Heart right ventricle (tissue), 16 donors: ENCODE measurements at regions not wholly inside any gene's neighbourhood (a gene's known extent, or its start where the extent isn't known, plus 50 kb on each side); places are given as distances from the start of the nearest gene placed in this dataset.

Experiments
- ATAC-seq, 8 donors: fragments of 200-7000 bp; cut with Tn5 transposase; one replicate each; pipeline ENCODE4 v1.9.1; 2020; ENCODE audit warnings: mild to moderate bottlenecking in 8 of 8, moderate library complexity in 8 of 8, moderate number of reproducible peaks in 1 of 8
- DNase-seq, 2 donors: peaks; one replicate each; pipeline ENCODE4 v3.0.0-alpha.2; 2020
- H3K27ac ChIP-seq, 10 donors: fragments of 200-600 bp; sonication (generic) in 2 of 10; one replicate each; pipeline versions ENCODE4 v1.5.0 to v1.8.0; 2020 to 2022; ENCODE audit warnings: mild to moderate bottlenecking in 3 of 10
- H3K27me3 ChIP-seq, 7 donors: fragments of 200-600 bp; one replicate each; pipeline ENCODE4 v1.8.0; 2021 to 2022; ENCODE audit warnings: mild to moderate bottlenecking in 2 of 7
- H3K36me3 ChIP-seq, 9 donors: fragments of 200-600 bp; sonication (generic) in 1 of 9; one replicate each; pipeline versions ENCODE4 v1.5.0 to v1.8.0; 2020 to 2022; ENCODE audit warnings: mild to moderate bottlenecking in 2 of 9
- H3K4me1 ChIP-seq, 9 donors: fragments of 200-600 bp; sonication (generic) in 1 of 9; one replicate each; pipeline versions ENCODE4 v1.5.0 to v1.8.0; 2020 to 2022; ENCODE audit warnings: mild to moderate bottlenecking in 4 of 9
- H3K4me3 ChIP-seq, 10 donors: fragments of 200-600 bp; sonication (generic) in 2 of 10; one replicate each; pipeline versions ENCODE4 v1.5.0 to v1.8.0; 2020 to 2022; ENCODE audit warnings: mild to moderate bottlenecking in 7 of 10, moderate library complexity in 2 of 10
- H3K9me3 ChIP-seq, 11 donors: fragments of 200-600 bp in 10 of 11; sonication (generic) in 2 of 11; one replicate each; pipeline versions ENCODE4 v1.5.0 to v1.8.0; 2013 to 2022; ENCODE audit warnings: mild to moderate bottlenecking in 2 of 11, control low read depth in 1 of 11, moderate library complexity in 1 of 11
- CTCF ChIP-seq, 9 donors: fragments of 200-600 bp; sonication (generic) in 2 of 9; IDR thresholded peaks; one replicate each; pipeline versions ENCODE4 v1.5.0 to v1.8.0; 2021 to 2022; ENCODE audit warnings: antibody characterized with exemption in 9 of 9, mild to moderate bottlenecking in 5 of 9, moderate library complexity in 1 of 9
- WGBS, 2 donors: extraction: QIAGEN DNeasy Blood & Tissue Kit; methylation state at CpG; one replicate each; pipeline ENCODE4 v1.1.7; 2013; ENCODE audit warnings: inconsistent platforms in 1 of 2; 5-methylcytosine and 5-hydroxymethylcytosine counted together
- intact Hi-C, 10 donors: fragments of 100-400 bp; cut with DNase I; formaldehyde crosslinking; loops; one replicate each; pipeline versions ENCODE4 v1.11.1 to v1.14.2; 2022
- donor health status: Arrhythmogenic right ventricular cardiomyopathy.
- donor health status: ischemic (EF 13 %, LVEDD 7.1; RV severe dilation, severe dysfunction).
- donor health status: healthy with polysubstance abuse.
- donor health status: DM: no; HTN: yes; CAD: no.
- donor health status: DM: no; HTN: no; CAD: no.
- donor health status: ischemic (EF 25% LVEDD 6.9; RV normal size, moderate dysfunction).
- donor health status: ischemic (EF 25% LVEDD 5.7; RV mildly dilated, moderate dysfunction).
- donor health status: healthy.
- donor health status: DM: yes; HTN: yes; CAD: no.
- donor health status: Ischemic cardiomyopathy.
- donor health status: ischemic (EF 35%, LVEDD 5.7; RV mildly dilated, moderate dysfunction).
- donor health status: nonischemic (EF 11% LVEDD 7.7; RV severe dilation, severe dysfunction).
- donor health status: DM: yes; HTN: yes; CAD: no.
- donor health status: PGD.
- donor health status: ischemic (EF 29% LVEDD 5.4; RV normal size, mild dysfunction).
- donor health status: nonischemic (EF 23%, LVEDD 6.1; RV moderate dilation, normal function).

- no peak for ATAC-seq
Observed at GRCh38 chrX:43238461-43238945, 417.6 kb upstream of the MAOA start.

GRCh38 chrX:43239356-43239755 lies 416.7 kb upstream of the MAOA start:
- no peak for DNase-seq
- TF ChIP-seq CTCF (IDR thresholded peaks at IDR 0.05), result no peak
- 37 to 54% methylated on average over 4 of the region's 4 CpGs for WGBS, 2 donors
- H3K36me3 ChIP-seq, result no peaks in the 10 kb centered on the region
- H3K9me3 ChIP-seq, result no peaks in the 10 kb centered on the region
- intact Hi-C loops, result no loop called here
- H3K4me3 ChIP-seq, result no peak overlapping the region
- H3K27ac ChIP-seq, result no peak overlapping the region
- H3K4me1 ChIP-seq, result no peaks in the 10 kb centered on the region
- peaks cover 0 to 24% (median 0%) of the 10 kb centered on the region in 7 donors for H3K27me3 ChIP-seq
- no peak for ATAC-seq

More at GRCh38 chrX:43238461-43238945, 417.6 kb upstream of the MAOA start:
- TF ChIP-seq CTCF (IDR thresholded peaks at IDR 0.05), result no peak
- Histone ChIP-seq H3K9me3 (no peaks in the 10 kb centered on the region), H3K4me3 (no peak overlapping the region), H3K4me1 (no peaks in the 10 kb centered on the region), H3K27me3 (peaks cover 0 to 25% (median 0%) of the 10 kb centered on the region in 7 donors), H3K27ac (no peak overlapping the region), H3K36me3 (no peaks in the 10 kb centered on the region)
- 48 to 89% methylated on average over 1 of the region's 1 CpG for WGBS, 2 donors
- intact Hi-C loops, result no loop called here
- DNase-seq, result peak in 1 of 2 donors; percentile 2

- no peak overlapping the region for H3K4me3 ChIP-seq
- H3K27me3 ChIP-seq, result no peaks in the 10 kb centered on the region
- ATAC-seq (no peak), DNase-seq (no peak)
- intact Hi-C loops, result no loop called here
- H3K4me1 ChIP-seq, result no peaks in the 10 kb centered on the region
- no peak overlapping the region for H3K27ac ChIP-seq
- no peak for TF ChIP-seq CTCF (IDR thresholded peaks at IDR 0.05)
- peaks cover 0 to 3% (median 0%) of the 10 kb centered on the region in 11 donors for H3K9me3 ChIP-seq
- H3K36me3 ChIP-seq, result no peaks in the 10 kb centered on the region
- WGBS, 2 donors, result 90 to 91% methylated on average over 1 of the region's 1 CpG
Observed at GRCh38 chrX:43255596-43255995, 400.5 kb upstream of the MAOA start.

GRCh38 chrX:43266487-43266886 lies 389.6 kb upstream of the MAOA start:
- no peaks in the 10 kb centered on the region for H3K36me3 ChIP-seq
- intact Hi-C loops, result no loop called here
- peaks cover 0 to 9% (median 0%) of the 10 kb centered on the region in 7 donors for H3K27me3 ChIP-seq
- no peak overlapping the region for H3K4me3 ChIP-seq
- no peak for DNase-seq
- no peak for ATAC-seq
- no peak overlapping the region for H3K27ac ChIP-seq
- H3K4me1 ChIP-seq, result no peaks in the 10 kb centered on the region
- no peak for TF ChIP-seq CTCF (IDR thresholded peaks at IDR 0.05)
- H3K9me3 ChIP-seq, result peaks cover 0 to 5% (median 0%) of the 10 kb centered on the region in 11 donors
